ENCODE measurements at regions not wholly inside any gene's neighbourhood (a gene's known extent, or its start where the extent isn't known, plus 50 kb on each side); places are given as distances from the start of the nearest gene placed in this dataset.
"Not testable (repeated sequence)": the region's sequence is repeated elsewhere in the genome, so short reads cannot be mapped to it uniquely, and the experiment has no call there.

- H3K4me3 Mint-ChIP-seq, H3K9me3 Mint-ChIP-seq, H3K27ac Mint-ChIP-seq, CTCF ChIA-PET, DNase-seq, H3K27me3 Mint-ChIP-seq, H3K4me1 Mint-ChIP-seq, H3K36me3 Mint-ChIP-seq: not testable (repeated sequence)
Observed at GRCh38 chr2:88994856-88995255, 303.4 kb downstream of the RPIA start.

GRCh38 chr2:88996588-88996987 is 305.1 kb downstream of the RPIA start:
- H3K4me1 Mint-ChIP-seq, CTCF ChIA-PET, DNase-seq, H3K27me3 Mint-ChIP-seq, H3K9me3 Mint-ChIP-seq, H3K27ac Mint-ChIP-seq, H3K4me3 Mint-ChIP-seq, H3K36me3 Mint-ChIP-seq: not testable (repeated sequence)

DNA sequence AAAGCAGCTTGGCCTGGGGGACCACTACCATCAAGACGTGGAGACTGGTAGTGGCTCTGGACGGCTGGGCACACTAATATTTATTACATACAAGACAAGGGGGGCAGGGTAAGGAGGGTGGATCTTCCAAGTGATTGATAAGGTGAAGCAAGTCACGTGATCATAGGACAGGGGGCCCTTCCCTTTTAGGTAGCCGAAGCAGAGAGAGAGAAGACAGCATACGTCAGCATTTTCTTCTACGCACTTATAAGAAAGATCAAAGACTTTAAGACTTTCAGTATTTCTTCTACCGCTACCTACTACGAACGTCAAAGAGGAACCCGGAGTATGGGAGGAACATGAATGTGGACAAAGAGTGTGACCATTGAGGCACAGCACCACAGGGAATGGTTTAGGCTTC is 307.9 kb downstream of the RPIA start:
- no peaks in the 10 kb centered on the region for H3K27me3 Mint-ChIP-seq
- no peak for DNase-seq
- CTCF ChIA-PET = no interaction called here
- H3K4me3 Mint-ChIP-seq = no peak overlapping the region
- H3K27ac Mint-ChIP-seq = no peak overlapping the region
- H3K36me3 Mint-ChIP-seq = no peaks in the 10 kb centered on the region
- H3K4me1 Mint-ChIP-seq = no peaks in the 10 kb centered on the region
- H3K9me3 Mint-ChIP-seq = no peaks in the 10 kb centered on the region

- no peak overlapping the region for H3K4me3 Mint-ChIP-seq
- H3K9me3 Mint-ChIP-seq = no peaks in the 10 kb centered on the region
- DNase-seq = no peak
- H3K27me3 Mint-ChIP-seq = no peaks in the 10 kb centered on the region
- no peaks in the 10 kb centered on the region for H3K4me1 Mint-ChIP-seq
- H3K27ac Mint-ChIP-seq = no peak overlapping the region
- CTCF ChIA-PET = no interaction called here
- H3K36me3 Mint-ChIP-seq = no peaks in the 10 kb centered on the region
Observed at GRCh38 chr2:89000235-89000634, 308.8 kb downstream of the RPIA start.

- H3K4me3 Mint-ChIP-seq, DNase-seq, H3K4me1 Mint-ChIP-seq, H3K9me3 Mint-ChIP-seq, CTCF ChIA-PET, H3K36me3 Mint-ChIP-seq, H3K27me3 Mint-ChIP-seq, H3K27ac Mint-ChIP-seq: not testable (repeated sequence)
Observed at GRCh38 chr2:89004238-89004637, 312.8 kb downstream of the RPIA start.

- H3K36me3 Mint-ChIP-seq, H3K4me3 Mint-ChIP-seq, H3K4me1 Mint-ChIP-seq, CTCF ChIA-PET, H3K9me3 Mint-ChIP-seq, H3K27ac Mint-ChIP-seq, DNase-seq: not testable (repeated sequence)
- H3K27me3 Mint-ChIP-seq = peaks cover 13% of the 10 kb centered on the region
Observed at GRCh38 chr2:89020566-89020965, 329.1 kb downstream of the RPIA start.

DNA sequence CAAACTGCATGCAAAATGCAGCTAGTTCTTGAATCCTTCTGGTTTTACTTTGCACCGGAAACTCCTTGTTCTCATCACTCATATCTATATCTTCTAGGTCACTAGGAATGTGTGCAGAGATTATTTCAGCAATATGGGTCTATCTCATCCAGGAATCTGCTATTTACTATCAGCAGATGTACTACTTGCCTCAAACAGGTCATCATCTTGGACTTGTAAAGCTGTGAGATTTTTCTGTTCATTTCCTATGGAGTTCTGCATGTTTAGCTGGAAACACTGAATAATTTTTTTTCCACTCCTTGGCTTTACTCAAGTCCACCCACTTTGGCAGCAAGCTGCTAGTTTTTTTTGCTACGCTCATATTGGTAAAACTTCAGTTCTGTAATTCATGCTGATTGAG is 334.8 kb downstream of the RPIA start:
- CTCF ChIA-PET, DNase-seq, H3K4me3 Mint-ChIP-seq, H3K36me3 Mint-ChIP-seq, H3K27ac Mint-ChIP-seq, H3K27me3 Mint-ChIP-seq, H3K4me1 Mint-ChIP-seq, H3K9me3 Mint-ChIP-seq: not testable (repeated sequence)

DNA sequence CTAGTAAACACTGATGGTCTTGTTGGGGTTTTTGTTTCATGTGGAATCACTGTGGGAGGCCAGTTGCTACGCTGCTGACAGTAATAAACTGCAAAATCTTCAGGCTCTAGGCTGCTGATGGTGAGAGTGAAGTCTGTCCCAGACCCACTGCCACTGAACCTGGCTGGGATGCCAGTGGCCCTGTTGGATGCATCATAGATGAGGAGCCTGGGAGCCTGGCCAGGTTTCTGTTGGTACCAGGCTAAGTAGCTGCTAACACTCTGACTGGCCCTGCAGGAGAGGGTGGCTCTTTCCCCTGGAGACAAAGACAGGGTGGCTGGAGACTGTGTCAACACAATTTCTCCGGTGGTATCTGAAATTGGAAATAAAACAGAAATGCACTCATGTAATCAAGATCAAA is 335.6 kb downstream of the RPIA start:
- H3K27me3 Mint-ChIP-seq, CTCF ChIA-PET, H3K27ac Mint-ChIP-seq, H3K36me3 Mint-ChIP-seq, DNase-seq, H3K4me3 Mint-ChIP-seq, H3K4me1 Mint-ChIP-seq, H3K9me3 Mint-ChIP-seq: not testable (repeated sequence)

GRCh38 chr2:89027536-89027935 is 336.1 kb downstream of the RPIA start:
- H3K27me3 Mint-ChIP-seq, H3K4me3 Mint-ChIP-seq, H3K27ac Mint-ChIP-seq, H3K9me3 Mint-ChIP-seq, DNase-seq, H3K4me1 Mint-ChIP-seq, H3K36me3 Mint-ChIP-seq, CTCF ChIA-PET: not testable (repeated sequence)

GRCh38 chr2:89029257-89029656 is 337.8 kb downstream of the RPIA start:
- H3K4me3 Mint-ChIP-seq, H3K27me3 Mint-ChIP-seq, H3K4me1 Mint-ChIP-seq, DNase-seq, H3K9me3 Mint-ChIP-seq, H3K36me3 Mint-ChIP-seq, H3K27ac Mint-ChIP-seq, CTCF ChIA-PET: not testable (repeated sequence)

- CTCF ChIA-PET, DNase-seq, H3K27ac Mint-ChIP-seq, H3K9me3 Mint-ChIP-seq, H3K36me3 Mint-ChIP-seq, H3K4me1 Mint-ChIP-seq, H3K4me3 Mint-ChIP-seq, H3K27me3 Mint-ChIP-seq: not testable (repeated sequence)
Observed at GRCh38 chr2:89048138-89049066, 356.9 kb downstream of the RPIA start.

GRCh38 chr2:89058616-89059015 is 367.1 kb downstream of the RPIA start:
- CTCF ChIA-PET, H3K36me3 Mint-ChIP-seq, H3K4me1 Mint-ChIP-seq, H3K9me3 Mint-ChIP-seq, H3K27ac Mint-ChIP-seq, H3K27me3 Mint-ChIP-seq, DNase-seq, H3K4me3 Mint-ChIP-seq: not testable (repeated sequence)

GRCh38 chr2:89061174-89061573 is 369.7 kb downstream of the RPIA start:
- H3K4me1 Mint-ChIP-seq, H3K36me3 Mint-ChIP-seq, H3K27me3 Mint-ChIP-seq, H3K27ac Mint-ChIP-seq, H3K9me3 Mint-ChIP-seq, DNase-seq, CTCF ChIA-PET, H3K4me3 Mint-ChIP-seq: not testable (repeated sequence)

DNA sequence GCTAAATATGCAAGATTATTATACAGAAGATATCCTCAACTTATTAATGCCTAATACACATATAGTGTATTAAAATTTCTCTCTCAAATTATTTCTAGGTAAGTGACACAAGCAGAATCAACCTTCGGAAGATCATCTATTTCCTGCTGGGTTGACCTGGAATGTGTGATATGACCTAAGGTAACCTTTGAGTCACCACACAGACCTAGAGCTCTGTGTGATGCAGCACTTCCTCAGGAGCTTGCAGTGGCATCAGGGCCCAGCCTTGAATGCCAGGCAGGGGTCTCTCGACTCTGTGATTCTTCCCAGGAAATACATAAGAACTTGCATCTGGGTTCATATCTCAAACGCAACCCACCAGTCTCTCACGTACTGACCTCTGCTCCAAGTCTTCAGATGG is 385.3 kb downstream of the RPIA start:
- H3K4me1 Mint-ChIP-seq, CTCF ChIA-PET: not testable (repeated sequence)

DNA sequence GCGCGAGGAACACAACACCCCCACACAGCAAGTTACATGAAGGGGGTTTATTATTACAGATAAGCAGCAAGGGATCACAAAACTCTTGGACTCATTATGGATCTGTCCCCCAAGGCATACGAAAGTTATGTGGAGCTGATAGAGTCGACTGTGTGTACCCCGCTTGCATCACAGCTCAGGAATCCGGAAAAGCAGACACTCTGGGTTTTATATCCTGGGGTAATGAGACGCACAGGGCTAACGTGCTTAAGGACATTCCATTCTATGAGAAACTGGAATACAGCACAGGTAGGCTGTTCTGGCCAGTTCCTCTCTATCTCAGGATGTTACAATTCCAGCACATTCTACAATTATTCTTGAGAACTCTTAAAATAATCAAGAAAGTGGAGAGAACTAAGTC is 401.4 kb downstream of the RPIA start:
- H3K27ac Mint-ChIP-seq, H3K36me3 Mint-ChIP-seq, DNase-seq, H3K4me1 Mint-ChIP-seq, H3K27me3 Mint-ChIP-seq, CTCF ChIA-PET, H3K4me3 Mint-ChIP-seq, H3K9me3 Mint-ChIP-seq: not testable (repeated sequence)

More for the DNA sequence above, 385.3 kb downstream of the RPIA start:
- H3K4me3 Mint-ChIP-seq, H3K27ac Mint-ChIP-seq, DNase-seq, H3K36me3 Mint-ChIP-seq, H3K9me3 Mint-ChIP-seq, H3K27me3 Mint-ChIP-seq: not testable (repeated sequence)

GRCh38 chr2:89095060-89095459 is 403.6 kb downstream of the RPIA start:
- H3K27me3 Mint-ChIP-seq, H3K4me1 Mint-ChIP-seq, DNase-seq, H3K36me3 Mint-ChIP-seq, H3K27ac Mint-ChIP-seq, H3K9me3 Mint-ChIP-seq, H3K4me3 Mint-ChIP-seq, CTCF ChIA-PET: not testable (repeated sequence)
